ENCODE measurements at regions not wholly inside any gene's neighbourhood (a gene's known extent, or its start where the extent isn't known, plus 50 kb on each side); places are given as distances from the start of the nearest gene placed in this dataset.

GRCh38 chr11:116696381-116696941 lies 76.3 kb downstream of the BUD13 start:
- no peak for TF ChIP-seq KDM5A (IDR thresholded peaks at IDR 0.05; ENCODE audit: borderline replicate concordance, low read length)
- no peak for TF ChIP-seq GLMP (CRISPR knock-in tag; IDR thresholded peaks at IDR 0.05; ENCODE audit: borderline replicate concordance)
- no peak for TF ChIP-seq POLR2G (IDR thresholded peaks at IDR 0.05; ENCODE audit: low read depth, low read length)
- no peak for TF ChIP-seq RAD51 (IDR thresholded peaks at IDR 0.05; ENCODE audit: borderline replicate concordance)
- no peak for TF ChIP-seq HNRNPH1 (optimal IDR thresholded peaks at IDR 0.05; ENCODE audit: low read depth, low read length)
- no peak for TF ChIP-seq POLR2AphosphoS5 (IDR thresholded peaks at IDR 0.05; ENCODE audit: low read depth, low read length)
- no peak for TF ChIP-seq ZNF589 (CRISPR knock-in tag; conservative IDR thresholded peaks at IDR 0.05)

Measured in HepG2 (cell line).